A549 (cell line): ENCODE measurements at regions not wholly inside any gene's neighbourhood (a gene's known extent, or its start where the extent isn't known, plus 50 kb on each side); places are given as distances from the start of the nearest gene placed in this dataset.

Experiments used
- ATAC-seq, 2 experiments: fragments of 200-7000 bp in 1 of 2; fragments of >200 bp in 1 of 2; cut with Nextera tagmentation in 1 of 2; cut with Tn5 transposase in 1 of 2; 3 replicates each; pipeline versions ENCODE4 v1.8.0 to v1.9.1; 2018 to 2020; ENCODE audit warnings: mild to moderate bottlenecking in 1 of 2, moderate library complexity in 1 of 2
- CTCF ChIA-PET: fragments of 300-600 bp; sonication (Branson Sonifier 250); formaldehyde crosslinking; extraction: SDS; loops from one replicate; lab custom pipeline; 2021; ENCODE audit warnings: antibody characterized with exemption, inconsistent platforms; lab: Yijun Ruan, JAX
- POLR2A ChIA-PET: fragments of 350-600 bp; formaldehyde crosslinking; extraction: SDS; loops from one replicate; lab custom pipeline; 2021; ENCODE audit warnings: antibody characterized with exemption, inconsistent platforms; lab: Yijun Ruan, JAX
- DNase-seq, 2 experiments: peaks; one replicate each; pipeline versions ENCODE4 v3.0.0 to v3.0.0-alpha.2; 2011 to 2016; ENCODE audit warnings: low read depth in 1 of 2, low spot score in 1 of 2
- FAIRE-seq: peaks from 2 replicates; lab custom pipeline; 2011; peaks lifted over from hg19 to GRCh38; lab: Jason Lieb, UNC
- H3K27ac ChIP-seq, 2 experiments: fragments of >200 bp; sonication (Bioruptor Twin); formaldehyde crosslinking; 3 replicates each; pipeline ENCODE4 v1.5.1; 2016 to 2017
- H3K4me1 ChIP-seq: fragments of >200 bp; sonication (Bioruptor Twin); formaldehyde crosslinking; 3 replicates; pipeline ENCODE4 v1.6.1; 2016
- H3K4me2 ChIP-seq: fragments of >200 bp; sonication (Bioruptor Twin); formaldehyde crosslinking; 3 replicates; pipeline ENCODE4 v1.6.1; 2016
- H3K4me3 ChIP-seq: fragments of >200 bp; sonication (Bioruptor Twin); formaldehyde crosslinking; 3 replicates; pipeline ENCODE4 v1.5.1; 2016
- H3K9me3 ChIP-seq: fragments of >200 bp; sonication (Bioruptor Twin); formaldehyde crosslinking; 3 replicates; pipeline ENCODE4 v1.6.1; 2016
- CBX2 ChIP-seq: fragments of 200-600 bp; sonication (generic); IDR thresholded peaks from 2 replicates; pipeline ENCODE4 v1.6.1; 2016; ENCODE audit warnings: low read depth, mild to moderate bottlenecking, borderline replicate concordance
- CBX8 ChIP-seq: fragments of 200-600 bp; sonication (generic); IDR thresholded peaks from 2 replicates; pipeline ENCODE4 v1.6.1; 2016
- CHD2 ChIP-seq: fragments of 150-350 bp; IDR thresholded peaks from 2 replicates; pipeline ENCODE4 v1.6.1; 2014; ENCODE audit warnings: low read length; ENCODE audit not compliant: partially characterized antibody
- CHD4 ChIP-seq: fragments of 200-600 bp; sonication (generic); IDR thresholded peaks from 2 replicates; pipeline ENCODE4 v1.6.1; 2016; ENCODE audit warnings: antibody characterized with exemption, mild to moderate bottlenecking, borderline replicate concordance
- ESRRA ChIP-seq: fragments of 150-350 bp; IDR thresholded peaks from 2 replicates; pipeline ENCODE4 v1.6.1; 2014; ENCODE audit warnings: mild to moderate bottlenecking, low read length, borderline replicate concordance
- FOSL2 ChIP-seq, 2 experiments: fragments of 450-650 bp in 1 of 2; fragments of >200 bp in 1 of 2; sonication (Bioruptor Twin) in 1 of 2; formaldehyde crosslinking; IDR thresholded peaks; 2 replicates each; pipeline versions ENCODE4 v1.5.0 to v1.6.1; 2016 to 2020; ENCODE audit warnings: mild to moderate bottlenecking in 1 of 2, moderate library complexity in 1 of 2
- GATA3 ChIP-seq: IDR thresholded peaks from 2 replicates; pipeline ENCODE4 v1.6.1; 2012; ENCODE audit warnings: borderline replicate concordance
- HEYL ChIP-seq: fragments of 250-450 bp; sonication (Bioruptor Pico); IDR thresholded peaks from 2 replicates; pipeline ENCODE4 v1.8.0; 2021; ENCODE audit warnings: mild to moderate bottlenecking, moderate library complexity
- HOXA7 ChIP-seq: fragments of 250-450 bp; sonication (Bioruptor Pico); IDR thresholded peaks from 2 replicates; pipeline ENCODE4 v1.5.0; 2020; ENCODE audit warnings: mild to moderate bottlenecking, moderate library complexity
- HOXB5 ChIP-seq: fragments of 250-450 bp; sonication (Bioruptor Pico); IDR thresholded peaks from 2 replicates; pipeline ENCODE4 v1.5.0; 2020; ENCODE audit warnings: mild to moderate bottlenecking, moderate library complexity
- JUN ChIP-seq, 2 experiments: fragments of >200 bp; sonication (Bioruptor Twin); formaldehyde crosslinking; IDR thresholded peaks; 2 replicates in 1 of 2; 3 replicates in 1 of 2; pipeline ENCODE4 v1.6.1; 2016 to 2017
- JUNB ChIP-seq: fragments of >200 bp; sonication (Bioruptor Twin); formaldehyde crosslinking; IDR thresholded peaks from 2 replicates; pipeline ENCODE4 v1.6.1; 2016
- KDM1A ChIP-seq: fragments of 200-600 bp; sonication (generic); IDR thresholded peaks from 2 replicates; pipeline ENCODE4 v1.6.1; 2016; ENCODE audit warnings: low read depth, mild to moderate bottlenecking
- MAFK ChIP-seq: fragments of 450-650 bp; IDR thresholded peaks from 2 replicates; pipeline ENCODE4 v1.6.1; 2014; ENCODE audit not compliant: partially characterized antibody
- PBX3 ChIP-seq: IDR thresholded peaks from 2 replicates; pipeline ENCODE4 v1.6.1; 2012
- PHF8 ChIP-seq: fragments of 200-600 bp; sonication (generic); IDR thresholded peaks from 2 replicates; pipeline ENCODE4 v1.6.1; 2016; ENCODE audit warnings: low read depth, mild to moderate bottlenecking, antibody characterized with exemption, moderate library complexity, borderline replicate concordance
- RARB ChIP-seq: fragments of 250-450 bp; sonication (Bioruptor Pico); IDR thresholded peaks from 2 replicates; pipeline ENCODE4 v1.8.0; 2021; ENCODE audit warnings: mild to moderate bottlenecking, moderate library complexity
- RCOR1 ChIP-seq: fragments of 150-350 bp; IDR thresholded peaks from 2 replicates; pipeline ENCODE4 v1.6.1; 2014; ENCODE audit warnings: antibody characterized with exemption, low read length, low read depth
- RNF2 ChIP-seq: fragments of 200-600 bp; sonication (generic); IDR thresholded peaks from 2 replicates; pipeline ENCODE4 v1.6.1; 2016; ENCODE audit warnings: low read depth, mild to moderate bottlenecking, antibody characterized with exemption, moderate library complexity, borderline replicate concordance
- SMC3 ChIP-seq: fragments of >200 bp; sonication (Bioruptor Twin); formaldehyde crosslinking; IDR thresholded peaks from 3 replicates; pipeline ENCODE4 v1.6.1; 2018; ENCODE audit warnings: inconsistent platforms
- SREBF2 ChIP-seq: fragments of 450-650 bp; IDR thresholded peaks from 2 replicates; pipeline ENCODE4 v1.6.1; 2014; ENCODE audit warnings: mild to moderate bottlenecking, moderate library complexity
- TP53 ChIP-seq: fragments of 250-450 bp; sonication (Bioruptor Pico); IDR thresholded peaks from 2 replicates; pipeline ENCODE4 v1.5.0; 2021; ENCODE audit warnings: mild to moderate bottlenecking, moderate library complexity
- ZC3H11A ChIP-seq: fragments of 450-650 bp; IDR thresholded peaks from 2 replicates; pipeline ENCODE4 v1.6.1; 2014; ENCODE audit warnings: antibody characterized with exemption, mild to moderate bottlenecking
- ZNF302 ChIP-seq: fragments of 250-450 bp; sonication (Bioruptor Pico); IDR thresholded peaks from 2 replicates; pipeline ENCODE4 v1.9.0; 2021; ENCODE audit warnings: inconsistent platforms, mild to moderate bottlenecking, moderate library complexity
- WGBS: methylation state at CpG from one replicate; pipeline ENCODE4 v1.1.6; 2017; ENCODE audit errors: missing lambda C conversion rate; 5-methylcytosine and 5-hydroxymethylcytosine counted together
- TF ChIP-seq, protein P1 (sequence below): fragments of 250-450 bp; sonication (Bioruptor Pico); IDR thresholded peaks from 2 replicates; pipeline ENCODE4 v1.5.0; 2020; ENCODE audit warnings: low read depth, mild to moderate bottlenecking, moderate library complexity

GRCh38 chr6:1229808-1230207 is 82.1 kb upstream of the FOXQ1 start:
- Histone ChIP-seq H3K9me3 (no peaks in the 10 kb centered on the region), H3K4me2 (no peak overlapping the region), H3K4me3 (no peak overlapping the region), H3K4me1 (no peaks in the 10 kb centered on the region), H3K27ac (no peak overlapping the region)
- ChIA-PET POLR2A (no interaction called here), CTCF (interaction anchor here (1.2 kb wide), 1 partner anchor 21 kb away, joined by 3 read pairs; no protein-coding TSS in a partner anchor)
- no peak for DNase-seq
- no peak for FAIRE-seq
- TF ChIP-seq MAFK (no peak), JUNB (no peak), FOSL2 (IDR thresholded peaks at IDR 0.05) (no peak), FOSL2 (CRISPR knock-in tag; IDR thresholded peaks at IDR 0.05) (no peak), CBX2 (no peak), HEYL (no peak), TP53 (CRISPR knock-in tag) (no peak), RNF2 (no peak)
- 67% methylated on average over 9 of the region's 9 CpGs for WGBS
- no peak for ATAC-seq

DNA sequence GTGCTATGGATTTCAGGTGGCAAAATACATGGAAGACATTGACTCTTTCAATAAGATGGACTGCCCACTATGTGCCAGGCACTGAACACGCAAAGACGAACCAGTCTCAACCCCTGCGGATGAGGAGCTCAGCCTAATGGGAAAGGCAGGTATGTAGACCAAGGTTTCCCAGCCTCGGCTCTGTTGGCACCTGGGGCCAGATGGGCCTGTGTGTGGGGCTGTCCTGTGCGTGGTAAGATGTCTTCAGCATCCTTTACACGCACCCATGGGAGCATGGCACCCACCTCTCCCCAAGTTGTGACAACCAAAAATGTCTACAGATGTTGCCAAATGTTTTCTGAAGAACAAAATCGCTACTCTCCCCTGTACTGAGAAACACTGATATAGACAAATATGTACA is 82.6 kb upstream of the FOXQ1 start:
- Histone ChIP-seq H3K4me2 (no peak overlapping the region), H3K9me3 (no peaks in the 10 kb centered on the region), H3K27ac (no peak overlapping the region), H3K4me1 (no peaks in the 10 kb centered on the region), H3K4me3 (no peak overlapping the region)
- ATAC-seq = no peak
- no peak for FAIRE-seq
- ChIA-PET POLR2A (no interaction called here), CTCF (interaction anchor here (1.2 kb wide), 1 partner anchor 20 kb away, joined by 3 read pairs; no protein-coding TSS in a partner anchor)
- 48% methylated on average over 6 of the region's 7 CpGs for whole genome bisulfite sequencing
- TF ChIP-seq, protein P1, sequence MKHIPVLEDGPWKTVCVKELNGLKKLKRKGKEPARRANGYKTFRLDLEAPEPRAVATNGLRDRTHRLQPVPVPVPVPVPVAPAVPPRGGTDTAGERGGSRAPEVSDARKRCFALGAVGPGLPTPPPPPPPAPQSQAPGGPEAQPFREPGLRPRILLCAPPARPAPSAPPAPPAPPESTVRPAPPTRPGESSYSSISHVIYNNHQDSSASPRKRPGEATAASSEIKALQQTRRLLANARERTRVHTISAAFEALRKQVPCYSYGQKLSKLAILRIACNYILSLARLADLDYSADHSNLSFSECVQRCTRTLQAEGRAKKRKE (CRISPR knock-in tag) = no peak
- TF ChIP-seq TP53 (CRISPR knock-in tag) = no peak
- no peak for TF ChIP-seq HOXB5 (CRISPR knock-in tag)
- no peak for TF ChIP-seq CBX2
- TF ChIP-seq RARB (CRISPR knock-in tag) = no peak
- no peak for TF ChIP-seq SREBF2
- TF ChIP-seq CBX8 = no peak
- TF ChIP-seq JUN (IDR thresholded peaks at IDR 0.05) = no peak
- TF ChIP-seq ZC3H11A = no peak
- TF ChIP-seq KDM1A = no peak
- no peak for DNase-seq

DNA sequence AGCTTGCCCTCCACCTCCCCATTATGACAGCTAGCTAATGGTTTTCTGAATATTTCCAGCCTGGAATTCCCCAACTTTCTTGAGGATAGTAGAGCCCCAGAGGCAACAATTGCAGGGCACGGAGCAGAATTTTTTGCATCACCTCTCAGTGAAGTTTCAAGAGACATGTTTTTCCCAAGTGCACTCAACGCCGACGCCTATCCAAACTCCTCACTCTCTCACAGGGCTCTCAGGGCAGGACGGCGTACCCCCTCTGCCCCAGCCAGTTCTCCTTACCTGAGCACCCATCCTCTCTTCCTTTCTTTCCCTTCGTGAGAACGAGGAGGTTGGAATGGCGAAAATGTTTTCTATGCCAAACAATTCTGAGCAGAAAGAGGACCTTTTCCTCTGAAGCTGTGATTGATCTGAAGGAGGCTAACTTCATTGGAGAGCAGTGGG is 83.1 kb upstream of the FOXQ1 start:
- POLR2A ChIA-PET = no interaction called here
- WGBS = 51% methylated on average over 9 of the region's 9 CpGs
- no peak overlapping the region for H3K4me2 ChIP-seq
- no peak overlapping the region for H3K27ac ChIP-seq
- FAIRE-seq (no peak), ATAC-seq (no peak)
- TF ChIP-seq SMC3 (no peak), SREBF2 (no peak), PBX3 (no peak), GATA3 (no peak), RCOR1 (no peak), HOXA7 (CRISPR knock-in tag) (no peak), CHD4 (no peak), RNF2 (no peak), ESRRA (no peak), CHD2 (no peak), PHF8 (no peak), RARB (CRISPR knock-in tag) (no peak), ZNF302 (no peak)
- TF ChIP-seq, all 56 proteins: peak for 0
- Histone ChIP-seq H3K9me3 (no peaks in the 10 kb centered on the region), H3K4me3 (no peak overlapping the region), H3K4me1 (no peaks in the 10 kb centered on the region)
- CTCF ChIA-PET = no interaction called here
- DNase-seq = no peak
